Naive thymus-derived CD4-positive, alpha-beta T cell (primary cell): ENCODE measurements at regions not wholly inside any gene's neighbourhood (a gene's known extent, or its start where the extent isn't known, plus 50 kb on each side); places are given as distances from the start of the nearest gene placed in this dataset.

Source experiments
- ATAC-seq: fragments of 150-1000 bp; cut with Tn5 transposase; 2 replicates; pipeline ENCODE4 v1.10.0; 2021; ENCODE audit warnings: mild to moderate bottlenecking, moderate library complexity
- CTCF ChIA-PET: fragments of 350-600 bp; sonication (Branson Sonifier 250); formaldehyde crosslinking; loops from one replicate; lab custom pipeline; 2021; ENCODE audit warnings: antibody characterized with exemption; lab: Charles Lee
- POLR2A ChIA-PET: fragments of 350-600 bp; sonication (Branson Sonifier 250); formaldehyde crosslinking; loops from one replicate; lab custom pipeline; 2021; ENCODE audit warnings: antibody characterized with exemption, inconsistent platforms; lab: Charles Lee
- DNase-seq, 9 donors: peaks; one replicate each; pipeline versions ENCODE4 v3.0.0 to v3.0.0-alpha.2; 2020 to 2022; ENCODE audit warnings: mixed read lengths in 1 of 9
- H3K27ac ChIP-seq: one replicate; pipeline ENCODE4 v1.7.0; 2013; ENCODE audit warnings: mild to moderate bottlenecking, low read depth, low read length, moderate library complexity
- H3K27me3 ChIP-seq, 2 donors: one replicate each; pipeline ENCODE4 v1.7.0; 2013; ENCODE audit warnings: low read length in 2 of 2, mild to moderate bottlenecking in 2 of 2, moderate library complexity in 2 of 2; ENCODE audit not compliant: control insufficient read depth in 2 of 2, insufficient read depth in 2 of 2
- H3K36me3 ChIP-seq, 3 experiments: 1 replicate in 2 of 3; 2 replicates in 1 of 3; pipeline ENCODE4 v1.7.0; 2013; ENCODE audit warnings: low read length in 3 of 3, mild to moderate bottlenecking in 3 of 3, moderate library complexity in 1 of 3; ENCODE audit not compliant: insufficient read depth in 3 of 3, control insufficient read depth in 2 of 3
- H3K4me1 ChIP-seq, 2 donors: one replicate each; pipeline ENCODE4 v1.7.0; 2013; ENCODE audit warnings: low read length in 2 of 2, mild to moderate bottlenecking in 2 of 2, moderate library complexity in 1 of 2; ENCODE audit not compliant: control insufficient read depth in 2 of 2, insufficient read depth in 2 of 2
- H3K4me3 ChIP-seq: 2 replicates; pipeline ENCODE4 v1.7.0; 2013; ENCODE audit warnings: mild to moderate bottlenecking, low read length
- H3K9me3 ChIP-seq, 3 experiments: 1 replicate in 2 of 3; 2 replicates in 1 of 3; pipeline ENCODE4 v1.7.0; 2013; ENCODE audit warnings: low read length in 3 of 3; ENCODE audit not compliant: control insufficient read depth in 2 of 3
- H3K27ac Mint-ChIP-seq, 9 donors: one replicate each; pipeline ENCODE4 v1.8.0; 2020 to 2022; ENCODE audit warnings: mixed read lengths in 9 of 9, mild to moderate bottlenecking in 8 of 9, moderate library complexity in 5 of 9, inconsistent platforms in 2 of 9
- H3K27me3 Mint-ChIP-seq, 5 donors: one replicate each; pipeline ENCODE4 v1.8.0; 2021 to 2022; ENCODE audit warnings: mixed read lengths in 5 of 5, mild to moderate bottlenecking in 1 of 5
- H3K36me3 Mint-ChIP-seq, 5 donors: one replicate each; pipeline ENCODE4 v1.8.0; 2020 to 2022; ENCODE audit warnings: mixed read lengths in 5 of 5, mild to moderate bottlenecking in 3 of 5, inconsistent platforms in 1 of 5
- H3K4me1 Mint-ChIP-seq, 7 donors: one replicate each; pipeline ENCODE4 v1.8.0; 2020 to 2022; ENCODE audit warnings: mixed read lengths in 7 of 7, mild to moderate bottlenecking in 3 of 7, inconsistent platforms in 1 of 7
- H3K4me3 Mint-ChIP-seq, 10 donors: one replicate each; pipeline ENCODE4 v1.8.0; 2020 to 2022; ENCODE audit warnings: mild to moderate bottlenecking in 10 of 10, mixed read lengths in 10 of 10, moderate library complexity in 6 of 10, inconsistent platforms in 2 of 10
- H3K9me3 Mint-ChIP-seq, 11 donors: one replicate each; pipeline ENCODE4 v1.8.0; 2020 to 2022; ENCODE audit warnings: mixed read lengths in 11 of 11, mild to moderate bottlenecking in 4 of 11, inconsistent platforms in 1 of 11, moderate library complexity in 1 of 11
- intact Hi-C, 2 donors: fragments of 100-400 bp; cut with micrococcal nuclease; formaldehyde crosslinking; loops; one replicate each; pipeline ENCODE4 v1.15.1; 2023

DNA sequence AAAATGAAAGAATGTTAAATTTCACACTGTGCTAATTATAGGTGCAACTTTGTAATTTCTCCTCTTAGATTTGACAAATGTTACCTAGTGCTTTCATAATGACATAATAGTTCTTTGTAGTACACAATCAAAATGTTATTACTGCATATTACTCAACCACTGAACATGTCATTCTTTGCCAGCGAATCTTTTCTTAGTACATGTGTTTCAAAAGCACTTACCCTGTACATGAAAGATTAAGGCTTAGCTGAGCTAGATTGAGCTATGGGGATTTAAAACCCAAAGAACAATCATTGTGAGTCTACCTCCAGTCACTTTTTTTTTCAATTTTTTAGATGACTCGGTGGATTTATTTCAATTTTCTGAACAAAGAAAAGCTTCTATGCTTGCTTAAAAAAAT, 123.5 kb upstream of the FERD3L start:
- intact Hi-C loops, result no loop called here
- Mint-ChIP-seq H3K27me3 (no peaks in the 10 kb centered on the region), H3K4me3 (no peak overlapping the region), H3K36me3 (no peaks in the 10 kb centered on the region), H3K9me3 (peaks cover 0 to 16% (median 3%) of the 10 kb centered on the region in 11 donors), H3K4me1 (no peaks in the 10 kb centered on the region), H3K27ac (no peak overlapping the region)
- ATAC-seq (no peak), DNase-seq (no peak)
- Histone ChIP-seq H3K27ac (no peak overlapping the region), H3K4me3 (no peak overlapping the region), H3K4me1 (no peaks in the 10 kb centered on the region), H3K9me3 (no peaks in the 10 kb centered on the region), H3K27me3 (no peaks in the 10 kb centered on the region), H3K36me3 (no peaks in the 10 kb centered on the region)
- CTCF ChIA-PET, result interaction anchor here (0.6 kb wide), 1 partner anchor 638 kb away, joined by 3 read pairs; no protein-coding TSS in a partner anchor
- POLR2A ChIA-PET, result no interaction called here

DNA sequence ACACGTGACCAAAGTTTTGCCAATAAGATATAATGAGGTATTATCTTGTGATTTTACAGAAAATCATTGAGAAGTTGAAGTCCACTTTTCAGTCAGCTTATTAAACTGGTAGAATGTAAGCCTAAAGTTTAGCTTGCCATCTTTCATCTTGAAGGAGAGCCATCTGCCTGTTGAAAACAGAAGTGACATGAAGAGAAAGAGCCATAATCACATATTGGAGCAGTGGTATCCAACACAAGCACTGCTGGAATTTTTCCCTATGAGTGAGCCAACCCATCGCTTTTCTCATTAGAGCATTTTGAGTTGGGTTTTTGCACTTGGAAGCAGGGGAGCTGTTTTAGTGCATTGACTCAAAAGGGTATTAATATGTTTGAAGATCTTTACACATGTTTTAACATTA, 117.6 kb upstream of the FERD3L start:
- Histone ChIP-seq H3K4me1 (no peaks in the 10 kb centered on the region), H3K36me3 (no peaks in the 10 kb centered on the region), H3K27me3 (no peaks in the 10 kb centered on the region), H3K27ac (no peak overlapping the region), H3K9me3 (no peaks in the 10 kb centered on the region), H3K4me3 (no peak overlapping the region)
- CTCF ChIA-PET, result no interaction called here
- H3K27ac Mint-ChIP-seq, result no peak overlapping the region
- no peak for ATAC-seq
- POLR2A ChIA-PET, result no interaction called here
- H3K36me3 Mint-ChIP-seq, result no peaks in the 10 kb centered on the region
- intact Hi-C loops, result no loop called here
- no peak overlapping the region for H3K4me3 Mint-ChIP-seq
- H3K27me3 Mint-ChIP-seq, result no peaks in the 10 kb centered on the region
- DNase-seq, result no peak
- H3K4me1 Mint-ChIP-seq, result no peaks in the 10 kb centered on the region
- peaks cover 2 to 26% (median 5%) of the 10 kb centered on the region in 11 donors for H3K9me3 Mint-ChIP-seq

DNA sequence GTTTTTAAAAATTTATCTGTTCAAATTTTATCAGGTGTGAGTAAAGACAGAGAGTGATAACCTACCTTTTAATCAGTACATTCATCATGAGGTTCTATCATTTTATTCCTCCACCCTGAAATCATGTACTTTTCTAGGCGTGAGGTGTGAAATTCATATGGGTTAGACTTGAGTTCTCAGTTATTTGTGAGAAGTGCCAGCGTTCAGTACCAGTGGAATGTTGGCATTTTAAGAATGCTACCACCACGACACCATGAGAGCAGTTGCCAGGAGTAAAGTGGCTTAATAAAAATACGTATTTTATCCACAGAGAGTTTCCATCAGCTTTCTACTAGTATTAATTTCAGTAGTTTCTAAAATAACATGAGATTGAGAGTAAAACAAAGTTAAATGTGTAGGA, 104.1 kb upstream of the FERD3L start:
- Histone ChIP-seq H3K4me1 (no peaks in the 10 kb centered on the region), H3K9me3 (no peaks in the 10 kb centered on the region), H3K36me3 (no peaks in the 10 kb centered on the region), H3K27me3 (no peaks in the 10 kb centered on the region), H3K4me3 (no peak overlapping the region), H3K27ac (no peak overlapping the region)
- ATAC-seq (no peak), DNase-seq (no peak)
- Mint-ChIP-seq H3K27ac (no peak overlapping the region), H3K27me3 (no peaks in the 10 kb centered on the region), H3K4me3 (no peak overlapping the region), H3K4me1 (no peaks in the 10 kb centered on the region), H3K36me3 (no peaks in the 10 kb centered on the region), H3K9me3 (peaks cover 0 to 17% (median 0%) of the 10 kb centered on the region in 11 donors)
- POLR2A ChIA-PET, result no interaction called here
- CTCF ChIA-PET, result no interaction called here
- intact Hi-C loops, result no loop called here

DNA sequence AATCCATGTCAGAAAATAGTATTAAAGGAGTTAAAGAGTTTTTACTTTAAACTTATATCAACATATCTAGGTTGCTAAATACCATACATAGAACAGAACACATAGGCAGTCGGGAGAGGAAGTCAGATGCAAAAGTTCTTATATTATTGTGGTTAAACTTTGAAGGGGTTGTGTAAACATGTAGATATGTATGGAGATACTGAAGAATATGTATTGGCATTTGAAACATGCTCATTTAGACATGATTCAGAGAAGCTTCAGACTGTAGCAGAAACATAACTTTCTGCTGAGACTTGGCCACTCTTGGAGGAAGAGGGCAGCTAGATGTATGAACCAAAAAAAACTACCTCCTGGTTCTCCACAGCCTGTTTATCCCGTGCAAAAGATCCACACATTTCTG, 103.5 kb upstream of the FERD3L start:
- Histone ChIP-seq H3K4me1 (no peaks in the 10 kb centered on the region), H3K27me3 (no peaks in the 10 kb centered on the region), H3K27ac (no peak overlapping the region), H3K9me3 (no peaks in the 10 kb centered on the region), H3K36me3 (no peaks in the 10 kb centered on the region), H3K4me3 (no peak overlapping the region)
- H3K27ac Mint-ChIP-seq, result no peak overlapping the region
- no peaks in the 10 kb centered on the region for H3K36me3 Mint-ChIP-seq
- no peak for DNase-seq
- CTCF ChIA-PET, result no interaction called here
- peaks cover 0 to 11% (median 0%) of the 10 kb centered on the region in 11 donors for H3K9me3 Mint-ChIP-seq
- intact Hi-C loops, result no loop called here
- POLR2A ChIA-PET, result no interaction called here
- H3K4me1 Mint-ChIP-seq, result no peaks in the 10 kb centered on the region
- H3K27me3 Mint-ChIP-seq, result no peaks in the 10 kb centered on the region
- no peak overlapping the region for H3K4me3 Mint-ChIP-seq
- ATAC-seq, result no peak

DNA sequence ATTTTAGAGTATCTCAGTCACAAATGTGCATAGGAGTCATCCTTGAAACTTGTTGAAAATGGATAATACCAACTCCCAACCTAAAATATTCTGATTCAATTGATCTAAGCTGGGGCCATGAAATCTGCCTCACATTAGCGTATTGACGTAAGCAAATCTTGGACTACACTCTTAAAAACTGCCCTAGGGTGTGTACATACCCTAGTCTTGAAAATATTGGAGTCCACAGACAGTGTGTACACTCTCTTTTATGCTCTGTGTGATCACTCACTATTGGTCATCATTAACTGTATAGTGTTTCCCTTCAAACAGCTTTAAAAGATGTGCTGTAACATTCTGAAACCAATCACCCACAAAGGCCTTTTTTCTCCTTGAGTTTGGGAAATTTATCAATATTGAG, 102.9 kb upstream of the FERD3L start:
- H3K9me3 Mint-ChIP-seq, result peaks cover 0 to 7% (median 2%) of the 10 kb centered on the region in 11 donors
- CTCF ChIA-PET, result no interaction called here
- no peak overlapping the region for H3K27ac Mint-ChIP-seq

DNA sequence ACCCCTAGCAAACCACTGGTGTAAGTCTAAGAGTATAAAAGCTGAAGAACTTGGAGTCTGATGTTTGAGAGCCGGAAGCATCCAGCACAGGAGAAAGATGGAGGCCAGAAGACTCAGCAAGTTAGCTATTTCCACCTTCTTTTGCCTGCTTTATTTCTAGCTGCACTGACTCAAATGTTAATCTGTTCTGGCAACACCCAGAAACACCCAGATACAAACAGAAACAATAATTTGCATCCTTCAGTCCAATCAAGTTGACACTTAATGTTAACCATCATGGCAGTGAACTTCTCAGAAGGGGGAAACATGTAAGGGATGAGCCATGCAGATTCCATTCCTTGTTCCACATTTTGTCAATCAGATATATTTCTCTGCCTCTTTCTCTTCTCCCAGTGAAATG, 101.8 kb upstream of the FERD3L start:
- intact Hi-C loops, result no loop called here
- Mint-ChIP-seq H3K27ac (no peak overlapping the region), H3K27me3 (peaks cover 0 to 4% (median 0%) of the 10 kb centered on the region in 5 donors), H3K4me3 (no peak overlapping the region), H3K4me1 (no peaks in the 10 kb centered on the region), H3K36me3 (no peaks in the 10 kb centered on the region), H3K9me3 (peaks cover 0 to 11% (median 3%) of the 10 kb centered on the region in 11 donors)
- Histone ChIP-seq H3K9me3 (no peaks in the 10 kb centered on the region), H3K4me3 (no peak overlapping the region), H3K27me3 (no peaks in the 10 kb centered on the region), H3K4me1 (no peaks in the 10 kb centered on the region), H3K27ac (no peak overlapping the region), H3K36me3 (no peaks in the 10 kb centered on the region)
- no peak for DNase-seq
- ChIA-PET POLR2A (no interaction called here), CTCF (no interaction called here)
- ATAC-seq, result no peak

More for the DNA sequence above, 102.9 kb upstream of the FERD3L start:
- H3K27me3 ChIP-seq, result no peaks in the 10 kb centered on the region
- H3K36me3 ChIP-seq, result no peaks in the 10 kb centered on the region
- H3K4me1 Mint-ChIP-seq, result no peaks in the 10 kb centered on the region
- DNase-seq (no peak), ATAC-seq (no peak)
- no peak overlapping the region for H3K4me3 Mint-ChIP-seq
- H3K4me1 ChIP-seq, result no peaks in the 10 kb centered on the region
- H3K27me3 Mint-ChIP-seq, result no peaks in the 10 kb centered on the region
- no peak overlapping the region for H3K27ac ChIP-seq
- H3K36me3 Mint-ChIP-seq, result no peaks in the 10 kb centered on the region
- intact Hi-C loops, result no loop called here
- POLR2A ChIA-PET, result no interaction called here
- no peaks in the 10 kb centered on the region for H3K9me3 ChIP-seq
- no peak overlapping the region for H3K4me3 ChIP-seq

DNA sequence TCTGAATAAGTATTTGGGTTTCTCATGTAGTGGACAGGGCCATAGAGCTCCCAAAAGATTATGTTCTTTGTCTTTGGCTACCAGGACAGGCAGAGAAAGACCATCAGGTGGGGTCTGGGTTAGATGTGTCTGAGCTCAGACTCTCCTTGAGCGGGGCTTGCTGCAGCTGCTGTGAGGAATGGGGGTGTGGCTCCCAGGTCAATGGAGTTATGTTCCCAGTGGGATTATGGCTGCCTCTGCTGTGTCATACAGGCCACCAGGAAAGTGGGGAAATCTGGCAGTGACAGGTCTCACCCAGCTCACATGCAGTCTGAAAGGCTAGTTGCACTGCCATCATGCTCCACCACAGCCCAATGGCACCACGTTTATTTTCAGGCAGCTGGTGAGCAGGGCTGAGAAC, 97.0 kb upstream of the FERD3L start:
- DNase-seq, result no peak
- no peak overlapping the region for H3K4me3 Mint-ChIP-seq

More for the DNA sequence above, 97.0 kb upstream of the FERD3L start:
- Mint-ChIP-seq H3K27me3 (peaks cover 0 to 4% (median 0%) of the 10 kb centered on the region in 5 donors), H3K36me3 (no peaks in the 10 kb centered on the region), H3K4me1 (no peaks in the 10 kb centered on the region), H3K9me3 (peaks cover 0 to 37% (median 11%) of the 10 kb centered on the region in 11 donors), H3K27ac (no peak overlapping the region)
- no peaks in the 10 kb centered on the region for H3K9me3 ChIP-seq
- POLR2A ChIA-PET, result no interaction called here
- CTCF ChIA-PET, result no interaction called here
- ATAC-seq, result no peak
- H3K4me3 ChIP-seq, result no peak overlapping the region
- no peak overlapping the region for H3K27ac ChIP-seq
- no peaks in the 10 kb centered on the region for H3K27me3 ChIP-seq
- no peaks in the 10 kb centered on the region for H3K36me3 ChIP-seq
- H3K4me1 ChIP-seq, result no peaks in the 10 kb centered on the region
- intact Hi-C loops, result no loop called here
